B cell (primary cell): ENCODE measurements at regions not wholly inside any gene's neighbourhood (a gene's known extent, or its start where the extent isn't known, plus 50 kb on each side); places are given as distances from the start of the nearest gene placed in this dataset.

Experiments
- EZH2 ChIP-seq: IDR thresholded peaks from 2 replicates; pipeline ENCODE4 v1.6.1; 2012; ENCODE audit warnings: borderline replicate concordance, low read depth, mild to moderate bottlenecking, moderate library complexity, low read length; ENCODE audit not compliant: insufficient read depth, poor library complexity, severe bottlenecking
- TF ChIP-seq, protein P1 (sequence below): fragments of 200-600 bp; IDR thresholded peaks from one replicate; pipeline ENCODE4 v1.8.0; 2022; ENCODE audit warnings: antibody characterized with exemption, mild to moderate bottlenecking

DNA sequence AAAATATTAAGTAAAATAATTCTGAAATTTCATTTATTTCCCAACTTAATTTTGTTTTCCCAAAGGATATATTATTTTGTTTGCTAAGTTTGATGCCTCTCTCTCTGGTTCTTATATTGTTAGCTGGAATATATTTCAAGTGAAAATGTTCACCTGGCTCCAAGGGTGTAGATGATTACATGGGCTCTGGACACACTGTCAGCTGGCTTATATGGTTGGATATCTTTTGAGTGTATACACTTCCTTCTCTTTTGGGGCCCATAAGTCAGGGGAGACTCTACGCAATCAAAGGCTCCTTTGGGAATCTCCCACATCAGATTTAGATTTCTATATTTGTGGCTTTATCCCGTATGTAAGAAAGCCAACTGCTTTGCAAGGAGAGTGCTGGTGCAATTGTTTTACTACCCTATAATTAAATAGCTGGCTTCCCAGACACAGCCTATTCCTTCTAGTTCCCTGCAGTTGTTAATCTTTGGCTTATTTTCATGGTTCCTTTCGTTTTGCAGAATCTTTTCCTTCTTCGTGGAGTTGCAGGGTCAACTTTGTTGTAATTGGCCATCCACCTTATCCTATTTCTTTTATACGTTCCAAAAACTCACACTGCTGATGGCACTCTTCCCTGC is 225.7 kb downstream of the DPH6 start:
- TF ChIP-seq, protein P1, sequence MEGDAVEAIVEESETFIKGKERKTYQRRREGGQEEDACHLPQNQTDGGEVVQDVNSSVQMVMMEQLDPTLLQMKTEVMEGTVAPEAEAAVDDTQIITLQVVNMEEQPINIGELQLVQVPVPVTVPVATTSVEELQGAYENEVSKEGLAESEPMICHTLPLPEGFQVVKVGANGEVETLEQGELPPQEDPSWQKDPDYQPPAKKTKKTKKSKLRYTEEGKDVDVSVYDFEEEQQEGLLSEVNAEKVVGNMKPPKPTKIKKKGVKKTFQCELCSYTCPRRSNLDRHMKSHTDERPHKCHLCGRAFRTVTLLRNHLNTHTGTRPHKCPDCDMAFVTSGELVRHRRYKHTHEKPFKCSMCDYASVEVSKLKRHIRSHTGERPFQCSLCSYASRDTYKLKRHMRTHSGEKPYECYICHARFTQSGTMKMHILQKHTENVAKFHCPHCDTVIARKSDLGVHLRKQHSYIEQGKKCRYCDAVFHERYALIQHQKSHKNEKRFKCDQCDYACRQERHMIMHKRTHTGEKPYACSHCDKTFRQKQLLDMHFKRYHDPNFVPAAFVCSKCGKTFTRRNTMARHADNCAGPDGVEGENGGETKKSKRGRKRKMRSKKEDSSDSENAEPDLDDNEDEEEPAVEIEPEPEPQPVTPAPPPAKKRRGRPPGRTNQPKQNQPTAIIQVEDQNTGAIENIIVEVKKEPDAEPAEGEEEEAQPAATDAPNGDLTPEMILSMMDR, result no peak
- TF ChIP-seq EZH2, result no peak
